NCI-H2171 treated with DMSO at 0.1 percent for 48 hours (cell line): ENCODE measurements at regions not wholly inside any gene's neighbourhood (a gene's known extent, or its start where the extent isn't known, plus 50 kb on each side); places are given as distances from the start of the nearest gene placed in this dataset.
"Not testable (repeated sequence)": the region's sequence is repeated elsewhere in the genome, so short reads cannot be mapped to it uniquely, and the experiment has no call there.

Experiments used
- DNase-seq: peaks from one replicate; lab custom pipeline; 2025; lab: John Stamatoyannopoulos, UW

DNA sequence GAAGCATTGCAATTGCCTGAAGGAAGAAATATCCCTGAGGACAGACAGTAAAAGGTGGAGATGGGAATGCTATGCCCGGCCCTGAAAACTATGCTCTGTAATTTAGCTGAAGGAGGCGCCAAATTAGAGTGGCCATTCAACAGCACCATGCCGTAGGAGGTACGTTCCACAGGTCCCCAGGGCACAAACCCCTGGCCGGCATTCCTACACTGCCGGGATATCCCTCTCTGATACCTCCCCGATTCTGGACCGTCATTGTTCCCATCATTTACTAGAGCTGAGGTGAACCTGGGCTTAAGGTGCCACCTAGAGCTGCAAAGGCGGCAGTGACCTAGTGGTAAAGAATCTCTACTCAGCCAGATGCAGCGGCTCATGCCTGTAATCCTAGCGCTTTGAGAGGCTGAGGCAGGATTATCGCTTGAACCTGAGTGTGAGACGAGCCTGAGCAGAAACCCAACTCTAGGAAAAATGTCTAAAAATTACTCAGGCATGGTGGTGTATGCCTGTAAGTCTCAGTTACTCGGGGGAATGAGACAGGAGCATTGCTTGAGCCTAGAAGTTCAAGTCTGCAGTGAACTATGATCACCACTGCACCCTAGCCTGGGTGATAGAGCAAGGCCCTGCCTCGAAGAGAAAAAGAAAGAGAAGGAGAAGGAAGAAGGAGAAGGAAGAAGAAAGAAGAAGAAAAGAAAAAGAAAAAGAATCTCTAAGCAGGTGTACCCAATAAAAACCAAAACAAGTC is 53.0 kb upstream of the TNKS2 start:
- DNase-seq = no peak

GRCh38 chr10:91743465-91743864 is 54.8 kb upstream of the TNKS2 start:
- no peak for DNase-seq

GRCh38 chr10:91742229-91742628 is 56.0 kb upstream of the TNKS2 start:
- no peak for DNase-seq

- DNase-seq = no peak
These were observed 56.9 kb upstream of the TNKS2 start for GRCh38 chr10:91741356-91741755.

DNA sequence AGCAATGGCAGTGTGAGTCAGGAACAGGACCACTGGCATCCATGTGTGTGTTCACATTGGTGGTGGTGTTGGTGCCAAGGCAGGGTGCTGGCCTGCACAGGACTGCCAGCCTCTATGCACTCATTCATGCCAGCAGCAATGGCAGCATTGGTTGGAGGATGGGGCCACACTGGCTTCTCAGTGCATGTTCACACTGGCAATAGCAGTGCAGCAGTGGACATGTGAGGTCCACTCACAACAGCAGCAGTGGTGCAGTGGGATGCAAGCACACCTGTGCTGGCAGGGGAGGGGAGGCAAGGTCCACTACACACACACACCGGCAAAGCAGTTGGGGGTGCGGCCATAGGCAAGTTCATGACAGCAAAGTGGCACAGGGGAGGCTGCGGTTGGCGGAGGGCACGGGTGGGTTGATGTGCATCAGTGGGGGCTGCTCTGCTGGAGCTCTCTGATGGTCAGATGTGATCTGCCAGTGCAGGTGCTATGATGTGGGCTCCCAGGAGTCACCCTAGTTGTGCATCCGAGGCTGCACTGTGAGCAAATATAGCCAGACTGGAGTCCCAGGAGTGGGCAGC is 57.8 kb upstream of the TNKS2 start:
- DNase-seq = no peak

DNA sequence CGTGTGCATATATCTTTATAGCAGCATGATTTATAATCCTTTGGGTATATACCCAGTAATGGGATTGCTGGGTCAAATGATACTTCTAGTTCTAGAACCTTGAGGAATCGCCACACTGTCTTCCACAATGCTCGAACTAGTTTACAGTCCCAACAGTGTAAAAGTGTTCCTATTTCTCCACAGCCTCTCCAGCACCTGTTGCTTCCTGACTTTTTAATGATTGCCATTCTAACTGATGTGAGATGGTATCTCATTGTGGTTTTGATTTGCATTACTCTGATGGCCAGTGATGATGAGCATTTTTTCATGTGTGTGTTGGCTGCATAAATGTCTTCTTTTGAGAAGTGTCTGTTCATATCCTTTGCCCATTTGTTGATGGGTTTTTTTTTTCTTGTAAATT is 66.0 kb upstream of the TNKS2 start:
- not testable (repeated sequence) for DNase-seq

DNA sequence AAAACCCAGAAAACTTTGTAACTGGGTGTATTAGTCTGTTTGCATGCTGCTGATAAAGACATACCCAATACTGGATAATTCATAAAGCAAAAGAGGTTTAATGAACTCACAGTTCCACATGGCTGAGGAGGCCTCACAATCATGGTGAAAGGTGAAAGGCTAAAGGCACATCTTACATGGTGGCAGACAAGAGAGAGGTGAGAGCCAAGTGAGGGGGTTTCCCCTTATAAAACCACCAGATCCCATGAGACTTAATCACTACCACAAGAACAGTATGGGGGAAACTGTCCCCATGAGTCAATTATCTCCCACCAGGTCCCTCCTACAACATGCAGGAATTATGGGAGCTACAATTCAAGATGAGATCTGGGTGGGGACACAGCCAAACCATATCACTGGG is 68.9 kb upstream of the TNKS2 start:
- not testable (repeated sequence) for DNase-seq

DNA sequence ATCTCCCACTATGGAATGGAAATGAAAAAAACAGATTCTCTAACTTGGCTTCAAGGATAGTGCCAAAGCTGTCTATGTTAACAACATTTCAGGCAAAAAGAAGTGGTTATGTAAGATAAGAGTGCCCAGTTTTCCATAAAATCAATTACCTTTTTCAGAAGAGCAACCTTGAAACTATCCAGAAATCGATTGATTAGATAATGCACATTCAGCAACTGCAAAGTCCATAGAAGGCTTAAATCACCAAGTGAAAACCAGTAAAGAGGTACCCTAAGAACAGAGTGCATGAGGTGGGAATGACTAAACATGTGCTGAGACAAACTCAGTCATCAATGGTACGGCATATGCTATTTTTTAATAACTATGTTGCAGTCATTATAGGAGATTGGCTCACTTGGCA is 71.9 kb upstream of the TNKS2 start:
- no peak for DNase-seq

DNA sequence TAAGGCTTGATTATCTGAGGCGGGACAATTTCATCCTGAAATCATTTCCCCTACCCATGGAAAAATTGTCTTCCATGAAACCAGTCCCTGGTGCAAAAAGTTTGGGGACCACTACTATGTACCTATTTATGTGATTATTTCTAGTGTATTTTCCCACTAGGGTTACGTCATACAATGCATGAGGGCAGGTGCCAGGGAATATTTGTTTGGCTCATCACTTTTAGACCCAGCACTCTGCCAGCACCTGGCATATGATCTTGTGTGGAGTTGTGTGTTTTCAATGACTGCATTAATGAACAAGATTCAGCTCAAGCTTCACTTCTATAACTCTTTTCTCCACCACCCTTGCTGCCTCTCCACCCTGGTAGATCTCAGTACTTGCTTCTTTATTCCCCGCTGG is 73.3 kb upstream of the TNKS2 start:
- no peak for DNase-seq

DNA sequence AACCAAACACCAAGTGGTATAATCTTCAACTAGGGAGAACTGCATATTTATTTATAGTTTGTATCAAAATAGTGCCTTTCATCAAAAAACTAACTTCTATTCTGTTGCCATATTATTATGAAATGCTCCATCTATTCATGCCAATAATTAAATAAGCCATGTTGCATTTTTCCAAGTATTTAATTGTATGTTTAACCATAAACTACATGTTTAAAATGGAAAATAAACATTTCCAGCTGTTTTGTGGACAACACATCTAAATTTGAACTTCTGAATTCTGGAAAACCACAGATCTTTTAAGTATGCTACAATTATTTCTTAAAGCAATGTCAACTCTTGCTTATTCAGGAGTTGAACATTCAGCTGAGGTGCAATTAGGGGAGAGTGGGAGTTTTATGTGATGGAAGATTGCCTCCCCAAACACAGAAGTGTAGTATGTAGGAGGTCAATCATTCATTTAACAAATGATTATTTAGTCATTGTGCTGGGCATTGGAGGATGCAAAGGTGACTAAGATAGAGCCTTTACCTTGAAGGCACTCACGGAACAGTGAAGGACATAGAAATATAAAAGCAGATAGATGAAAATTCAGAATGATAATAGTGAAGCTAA is 80.7 kb upstream of the PPP1R3C start:
- no peak for DNase-seq

DNA sequence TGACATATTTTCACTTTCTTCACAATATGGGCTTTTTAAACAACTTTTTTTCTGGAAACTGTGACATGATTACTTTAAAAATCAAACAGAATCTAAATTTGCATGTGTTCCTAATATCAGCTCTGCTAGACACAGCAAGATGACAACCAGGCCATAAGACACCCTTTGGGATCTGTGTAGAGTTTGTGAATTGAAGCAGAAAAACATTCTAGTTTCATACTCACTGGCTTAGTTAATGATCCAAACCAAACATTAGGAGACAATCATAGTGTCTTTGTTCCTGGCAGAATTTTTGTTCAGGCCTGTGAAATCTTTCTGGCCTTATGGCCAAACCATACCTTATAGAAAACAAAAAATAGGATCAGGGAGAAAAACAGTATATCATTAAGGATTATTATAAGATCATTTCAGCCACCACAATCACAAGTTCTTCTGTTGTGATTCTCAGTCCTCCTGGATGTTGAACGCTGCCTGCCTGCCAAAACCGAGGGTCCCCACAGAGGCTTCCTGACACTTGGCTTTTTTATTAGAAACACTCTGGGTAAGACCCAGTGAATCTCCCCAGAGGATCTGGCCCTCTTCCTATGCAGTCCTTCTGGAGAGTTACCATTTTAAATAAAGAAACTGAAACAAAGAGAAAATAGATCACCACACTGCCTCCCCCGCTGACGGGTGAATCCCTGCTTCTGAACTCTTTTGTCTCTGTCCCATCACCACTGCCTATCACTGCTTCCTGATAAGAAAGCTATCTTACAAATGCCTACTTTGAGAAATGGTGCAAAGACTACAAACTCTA is 79.2 kb upstream of the PPP1R3C start:
- DNase-seq = peak; percentile 1

- DNase-seq = peak; percentile 8
These were observed 76.5 kb upstream of the PPP1R3C start for GRCh38 chr10:91709394-91709798.

DNA sequence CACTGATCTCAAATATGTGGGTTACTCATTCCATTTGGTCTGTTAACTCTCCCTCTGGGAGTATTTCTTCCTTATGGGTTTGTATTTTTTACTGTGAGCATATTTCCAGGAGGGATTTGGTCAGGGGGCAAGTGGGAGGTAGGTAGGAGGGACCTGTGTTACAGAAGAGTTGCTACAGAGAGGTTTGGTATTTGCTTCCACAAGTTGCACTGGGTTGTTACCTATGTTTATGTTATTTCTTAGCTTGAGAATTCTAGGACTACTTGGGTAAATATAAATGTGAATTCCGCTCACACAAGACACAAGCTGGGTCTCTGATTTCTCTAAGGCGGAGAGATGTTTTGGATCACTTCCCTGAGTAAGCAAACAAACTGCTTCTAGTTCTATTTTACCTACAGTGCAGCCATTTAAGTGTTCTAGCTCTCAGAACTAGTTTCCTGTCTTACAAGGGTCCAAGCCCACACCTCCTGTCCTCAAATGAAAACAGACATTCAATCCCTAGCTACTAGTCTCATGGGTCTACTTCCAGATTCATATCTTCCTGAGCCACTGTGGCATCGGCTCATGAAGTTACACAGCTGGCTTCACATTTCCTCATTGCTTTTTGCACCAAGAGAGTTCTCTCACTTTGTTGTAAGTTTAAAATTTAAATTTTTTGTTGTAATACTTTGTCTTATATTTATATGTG is 75.4 kb upstream of the PPP1R3C start:
- DNase-seq = peak; percentile 27

- no peak for DNase-seq
These were observed 74.4 kb upstream of the PPP1R3C start for GRCh38 chr10:91707236-91707635.

DNA sequence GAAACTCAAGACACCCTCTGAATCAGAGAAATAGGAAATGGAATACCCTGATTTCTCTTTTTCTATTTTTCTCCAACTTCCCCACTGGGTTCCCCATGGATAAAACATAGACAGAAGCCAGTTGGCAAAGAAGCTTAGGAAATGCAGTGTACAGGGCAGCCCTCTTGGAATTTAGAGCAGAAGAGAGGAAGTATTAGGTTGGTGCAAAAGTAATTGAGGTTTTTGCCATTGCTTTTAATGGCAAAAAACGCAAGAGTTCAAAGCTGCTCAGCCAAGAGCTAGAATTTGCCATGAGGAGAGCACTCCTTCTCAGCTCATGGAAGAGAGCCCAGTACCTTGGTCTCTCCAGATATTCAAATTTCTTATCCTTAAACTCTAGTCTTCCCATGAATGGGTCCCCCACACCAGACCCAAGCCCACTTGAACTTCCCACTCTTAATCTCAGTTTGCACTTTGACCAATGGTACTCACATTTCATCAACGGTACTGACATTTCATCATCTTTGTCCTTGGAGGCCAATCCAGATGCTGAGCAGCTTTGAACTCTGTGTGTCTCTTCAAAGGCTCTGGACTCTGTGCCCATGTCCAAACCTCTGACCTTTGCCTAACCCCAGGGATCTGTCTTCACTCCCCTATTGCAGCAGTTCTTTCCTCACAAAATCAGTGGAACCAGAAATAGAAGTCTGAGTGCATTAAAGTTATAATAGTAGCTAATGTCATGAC is 73.2 kb upstream of the PPP1R3C start:
- DNase-seq = no peak

GRCh38 chr10:91702620-91703019 is 69.7 kb upstream of the PPP1R3C start:
- no peak for DNase-seq

- no peak for DNase-seq
These were observed 68.0 kb upstream of the PPP1R3C start for GRCh38 chr10:91700788-91701444.

DNA sequence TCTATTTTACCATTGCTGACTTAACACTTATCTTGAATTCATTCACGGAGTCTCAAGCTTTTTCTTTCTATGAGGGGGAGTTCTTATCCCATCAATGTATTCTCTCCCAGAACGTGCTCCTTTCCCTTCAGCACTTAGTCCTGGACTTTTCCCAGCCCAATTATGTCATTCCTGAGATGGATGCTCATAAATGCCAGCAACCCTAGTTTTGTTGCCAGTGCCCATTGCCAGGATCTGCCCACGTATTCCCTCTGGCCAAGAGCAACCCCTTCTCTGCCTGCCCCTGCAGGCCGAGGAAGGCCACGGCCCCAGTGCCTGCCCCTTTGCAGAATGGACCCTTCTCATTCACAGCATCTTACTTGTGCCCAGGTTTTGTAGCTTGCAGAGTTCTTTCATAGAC is 67.4 kb upstream of the PPP1R3C start:
- DNase-seq = no peak

DNA sequence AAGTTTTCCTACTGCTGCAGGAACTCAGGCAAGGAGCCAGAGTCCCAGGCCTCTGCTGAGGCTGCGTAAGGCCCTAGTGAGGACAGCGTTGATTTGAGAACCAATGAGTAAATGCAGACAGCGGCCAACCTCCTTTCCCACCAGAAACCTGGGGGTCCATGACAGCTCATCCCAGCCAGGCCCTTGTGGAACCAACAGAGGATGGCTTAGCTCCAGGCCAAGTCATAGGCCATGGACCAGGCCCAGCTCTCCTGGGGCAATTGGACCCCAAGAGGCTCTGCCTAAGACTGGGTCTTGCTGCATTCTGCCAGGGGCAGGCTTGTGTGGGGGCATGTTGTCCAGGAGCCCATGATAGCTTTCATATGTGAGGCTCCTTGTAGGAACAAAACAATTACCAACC is 65.4 kb upstream of the PPP1R3C start:
- no peak for DNase-seq

DNA sequence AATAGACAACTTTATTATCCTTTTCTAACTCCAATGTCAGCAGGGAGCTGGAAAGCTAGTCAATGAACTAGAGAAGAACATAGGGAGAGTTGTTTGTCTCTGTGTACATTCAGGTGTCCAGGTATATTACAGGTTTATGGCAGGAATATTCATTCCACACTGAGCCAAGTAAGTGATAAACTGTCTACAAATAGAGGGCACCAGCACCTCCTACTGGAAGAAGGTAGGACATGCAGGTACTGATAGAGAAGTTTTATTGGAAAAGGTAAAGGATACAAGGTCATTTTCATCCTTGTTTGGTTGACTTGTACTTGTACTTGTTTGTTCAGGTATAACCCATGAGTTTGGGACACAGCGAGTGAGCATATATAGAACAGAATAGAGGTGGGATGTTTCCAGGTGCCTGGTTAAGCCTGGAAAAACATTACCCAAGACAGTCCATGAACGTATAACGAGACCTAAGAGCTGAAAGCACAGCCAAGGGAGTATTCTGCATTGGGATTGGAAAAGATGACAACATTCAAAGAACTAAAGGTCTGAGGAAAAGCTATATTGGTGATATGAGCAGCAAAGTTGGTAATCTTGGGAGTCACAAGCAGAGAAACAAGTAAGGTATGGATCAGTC is 61.4 kb upstream of the PPP1R3C start:
- DNase-seq = no peak

DNA sequence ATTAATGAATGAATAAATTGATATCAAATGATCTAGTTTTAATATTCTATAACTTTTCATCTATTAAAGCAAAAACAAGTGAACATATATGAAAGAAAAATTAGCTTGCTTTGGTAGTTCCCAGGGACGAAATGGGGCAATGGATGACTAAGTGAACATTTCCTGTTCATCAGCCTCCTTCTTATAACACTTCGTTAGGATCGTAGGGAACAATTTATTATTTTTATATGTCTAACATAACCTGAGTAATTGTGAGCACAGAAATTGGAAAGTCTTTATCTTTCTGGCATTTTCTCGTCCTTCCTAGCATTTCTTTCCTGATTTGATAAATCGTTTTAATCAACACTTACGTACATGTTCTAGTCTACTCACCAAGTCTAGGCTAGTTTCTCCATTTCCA is 59.1 kb upstream of the PPP1R3C start:
- no peak for DNase-seq
